Retinal pigment epithelial cell (primary cell): ENCODE measurements at regions not wholly inside any gene's neighbourhood (a gene's known extent, or its start where the extent isn't known, plus 50 kb on each side); places are given as distances from the start of the nearest gene placed in this dataset.

Experiments
- DNase-seq: peaks from one replicate; pipeline ENCODE4 v3.0.0-alpha.2; 2010; ENCODE audit warnings: low read depth
- H3K4me3 ChIP-seq: 2 replicates; pipeline ENCODE4 v1.5.1; 2011; ENCODE audit warnings: mild to moderate bottlenecking, low read length, control low read depth, moderate library complexity
- CTCF ChIP-seq: conservative IDR thresholded peaks from 2 replicates; pipeline ENCODE4 v1.5.1; 2011; ENCODE audit warnings: low read depth, low read length, control low read depth, inconsistent platforms

- no peak for DNase-seq
- no peak overlapping the region for H3K4me3 ChIP-seq
- TF ChIP-seq CTCF: no peak
Observed at GRCh38 chr2:114065731-114066130, 175.8 kb downstream of the ACTR3 start.

GRCh38 chr2:114066186-114066747, 176.4 kb downstream of the ACTR3 start:
- no peak overlapping the region for H3K4me3 ChIP-seq
- no peak for DNase-seq
- TF ChIP-seq CTCF: no peak

GRCh38 chr2:114068438-114068837, 178.5 kb downstream of the ACTR3 start:
- DNase-seq: no peak
- no peak for TF ChIP-seq CTCF
- H3K4me3 ChIP-seq: no peak overlapping the region

GRCh38 chr2:114076961-114077360, 187.1 kb downstream of the ACTR3 start:
- H3K4me3 ChIP-seq: no peak overlapping the region
- no peak for TF ChIP-seq CTCF
- no peak for DNase-seq

- no peak for TF ChIP-seq CTCF
- DNase-seq: no peak
- H3K4me3 ChIP-seq: no peak overlapping the region
Observed at GRCh38 chr2:114079366-114080004, 189.6 kb downstream of the ACTR3 start.

GRCh38 chr2:114082731-114083433, 193.0 kb downstream of the ACTR3 start:
- TF ChIP-seq CTCF: no peak
- DNase-seq: no peak
- no peak overlapping the region for H3K4me3 ChIP-seq
